GM21423 (cell line): ENCODE measurements at regions not wholly inside any gene's neighbourhood (a gene's known extent, or its start where the extent isn't known, plus 50 kb on each side); places are given as distances from the start of the nearest gene placed in this dataset.
"Not testable (repeated sequence)": the region's sequence is repeated elsewhere in the genome, so short reads cannot be mapped to it uniquely, and the experiment has no call there.

Experiments used
- ATAC-seq: cut with Tn5 transposase; IDR thresholded peaks from one replicate; pipeline ENCODE4 v1.9.1; 2021; ENCODE audit warnings: mild to moderate bottlenecking, moderate library complexity; ENCODE audit not compliant: unreplicated experiment

DNA sequence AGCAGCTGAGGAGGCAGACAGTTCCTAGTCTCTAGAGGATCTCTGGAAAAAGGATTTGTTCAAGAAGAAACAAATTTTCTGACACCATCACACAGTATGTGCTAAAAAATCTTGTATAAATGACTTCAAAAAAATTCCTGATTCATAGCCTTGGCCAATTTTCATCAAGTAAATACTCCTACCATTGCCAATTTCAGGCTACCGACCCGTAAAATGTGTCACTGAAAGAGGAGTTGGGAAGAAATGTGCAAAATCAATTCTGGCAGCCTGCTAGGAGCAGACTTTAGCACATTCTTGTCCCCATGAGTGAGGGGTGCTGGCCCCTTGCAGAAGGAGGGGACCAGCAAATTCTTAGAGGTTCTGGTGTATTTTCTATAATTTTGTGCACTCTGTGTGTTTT, 109.4 kb downstream of the TMEM30B start:
- ATAC-seq: no peak

DNA sequence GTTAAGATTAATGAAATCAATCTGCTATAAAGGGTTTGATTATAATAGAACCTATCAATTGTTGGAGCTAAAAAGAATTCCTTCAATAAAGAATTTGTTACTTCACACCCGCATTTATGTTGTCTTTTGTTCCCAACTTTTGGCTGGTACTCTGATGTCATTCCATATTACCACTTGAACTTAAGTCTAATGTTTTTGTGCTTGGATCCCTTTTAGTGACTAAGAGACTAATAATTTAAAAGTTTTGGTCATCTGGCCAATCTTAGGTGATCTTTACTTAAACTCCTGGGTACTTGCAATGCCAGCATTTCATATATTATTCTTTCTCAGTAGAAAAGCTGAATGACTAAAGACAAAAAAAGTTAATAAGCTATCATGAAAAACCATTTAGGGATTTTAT, 113.0 kb downstream of the TMEM30B start:
- ATAC-seq: no peak

DNA sequence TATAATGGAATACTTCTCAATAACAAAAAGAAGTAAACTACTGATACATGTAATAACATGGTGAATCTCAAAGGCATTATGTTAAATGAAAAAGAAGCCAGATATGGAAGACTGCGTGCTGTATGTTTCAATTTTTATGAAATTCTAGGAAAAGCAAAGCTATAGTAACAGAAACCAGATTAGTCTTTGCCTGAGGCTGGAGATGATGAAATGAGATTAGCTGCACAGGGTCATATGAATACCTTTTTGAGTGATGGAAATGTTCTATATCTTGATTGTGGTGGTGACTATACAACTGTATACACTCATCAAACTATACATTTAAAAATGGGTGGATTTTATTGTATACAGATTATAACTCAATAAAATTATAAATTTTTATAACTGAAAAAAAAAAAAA, 113.5 kb downstream of the TMEM30B start:
- ATAC-seq: no peak

DNA sequence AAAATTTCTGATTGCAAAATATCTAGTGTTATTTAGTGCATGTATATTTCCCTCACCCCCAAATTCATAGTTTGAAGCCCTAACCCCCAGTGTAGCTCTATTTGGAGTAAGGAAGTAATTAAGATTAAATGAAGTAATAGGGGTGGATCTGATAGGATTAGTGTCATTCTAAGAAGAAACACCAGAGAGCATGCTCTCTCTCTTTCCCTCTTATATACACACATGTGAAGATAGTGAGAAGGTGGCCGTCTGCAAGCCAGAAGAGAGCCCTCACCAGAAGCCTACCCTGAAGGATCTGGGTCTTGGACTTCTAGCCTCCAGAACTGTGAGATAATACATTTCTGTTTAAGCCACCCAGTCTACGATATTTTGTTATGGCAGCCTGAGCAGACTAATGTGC, 120.3 kb downstream of the TMEM30B start:
- ATAC-seq: no peak

DNA sequence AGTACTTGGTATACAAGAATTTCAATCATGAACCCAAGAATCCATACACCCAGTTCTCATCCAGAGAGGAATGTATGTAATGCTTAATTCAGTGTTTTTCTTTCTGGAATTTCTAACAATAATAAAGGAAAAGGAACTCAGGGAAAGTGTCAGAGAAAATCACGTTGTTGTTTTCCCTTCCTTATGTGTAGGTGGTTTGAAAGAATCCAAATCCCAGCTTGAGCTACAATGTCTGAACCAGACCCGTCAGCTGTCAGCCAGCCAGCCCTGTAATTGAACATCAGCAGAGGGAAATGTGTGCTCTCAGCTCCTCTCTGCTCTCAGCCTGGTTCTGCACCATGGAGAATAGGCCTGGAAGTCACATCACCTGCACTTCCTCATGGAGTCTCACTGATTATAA, 126.5 kb downstream of the TMEM30B start:
- no peak for ATAC-seq

DNA sequence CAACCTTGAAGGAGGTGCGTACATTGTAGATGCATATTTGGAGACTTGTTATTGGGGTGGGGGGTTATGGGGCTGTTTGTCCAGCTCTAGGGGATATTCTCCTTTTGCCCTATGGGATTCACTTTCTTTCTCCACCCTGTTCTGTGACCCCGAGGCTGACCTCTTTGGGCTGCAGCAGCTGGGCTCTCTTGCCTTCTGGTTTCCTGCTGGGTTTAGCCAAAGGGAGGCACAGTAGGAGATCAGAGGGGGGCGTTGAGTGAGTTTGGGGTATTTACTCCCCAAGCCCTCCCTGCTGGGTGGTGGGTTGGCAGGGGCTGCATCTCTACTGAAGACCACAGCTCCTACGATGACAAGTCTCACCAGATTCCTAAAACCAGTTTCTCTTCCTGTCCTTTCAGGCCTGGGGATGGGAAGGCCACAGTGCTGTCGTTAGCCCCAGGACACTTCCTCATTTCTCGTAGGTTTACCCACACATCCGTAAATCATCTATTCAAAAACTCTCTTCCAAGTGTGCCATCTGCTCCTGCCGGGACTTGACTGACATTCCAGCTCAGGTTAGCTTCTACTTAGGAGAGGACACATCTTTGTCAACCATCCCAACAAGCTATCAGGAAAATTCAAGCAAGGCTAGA, 127.1 kb downstream of the TMEM30B start:
- ATAC-seq: no peak

DNA sequence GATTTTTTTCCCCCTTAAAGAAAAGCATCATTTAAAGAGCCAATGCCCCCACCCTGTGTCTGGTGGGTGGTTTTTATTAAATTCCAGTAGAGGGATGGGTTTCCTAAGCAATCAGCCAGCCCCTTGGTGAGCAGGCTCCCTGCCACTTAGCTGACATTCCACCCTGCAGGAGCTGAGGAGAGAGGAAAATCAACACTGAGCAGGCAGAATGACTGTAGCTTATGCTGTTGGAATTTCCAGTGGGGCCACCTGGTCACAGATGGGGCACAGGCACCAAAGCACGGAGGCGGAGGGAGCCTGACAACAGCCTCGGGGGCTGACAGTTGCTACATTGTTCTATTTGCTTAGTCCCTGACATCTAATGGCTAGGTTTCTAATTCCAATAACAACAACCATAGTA, 127.7 kb downstream of the TMEM30B start:
- no peak for ATAC-seq

DNA sequence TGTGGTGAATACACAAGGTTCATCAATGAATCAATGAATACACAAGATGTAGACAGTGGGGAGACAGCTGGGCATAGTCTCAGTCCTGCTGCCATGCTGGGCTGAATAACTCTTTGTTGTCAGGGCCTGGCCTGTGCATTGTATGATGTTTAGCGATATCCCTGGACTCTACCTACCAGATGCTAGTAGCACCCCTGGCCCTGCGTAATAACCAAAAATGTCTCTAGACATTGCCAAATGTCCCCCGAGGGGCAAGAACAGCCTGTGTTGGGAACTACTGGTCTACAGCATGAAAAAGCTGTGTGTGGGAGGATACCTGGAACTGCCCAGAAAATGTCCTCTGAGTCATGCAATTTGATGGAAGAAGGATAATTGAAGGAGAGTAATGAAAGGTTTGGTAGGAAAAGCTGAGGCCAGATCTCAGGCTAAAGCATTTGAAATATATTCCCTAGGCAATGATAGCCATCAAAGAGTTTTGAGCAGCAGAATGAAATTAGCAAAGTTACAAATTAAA, 128.2 kb downstream of the TMEM30B start:
- ATAC-seq: no peak

DNA sequence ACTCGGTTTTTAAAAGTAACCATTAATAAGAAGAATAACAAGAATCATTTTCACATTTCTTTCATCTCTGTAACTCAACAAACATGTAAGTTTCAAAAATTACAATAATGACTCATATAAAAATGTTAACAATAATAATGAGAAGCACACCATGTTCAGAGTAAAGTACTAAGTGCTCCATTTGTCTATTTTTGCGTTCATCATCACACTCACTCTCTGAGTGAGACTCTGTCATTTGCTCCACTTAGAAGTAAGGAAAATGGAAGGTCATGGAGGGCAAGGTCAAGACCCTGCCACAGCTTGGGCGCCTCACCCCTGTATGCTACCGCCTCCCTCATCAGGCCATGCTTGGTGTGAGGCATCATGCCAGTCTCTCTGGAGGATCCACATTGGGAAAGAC, 129.9 kb downstream of the TMEM30B start:
- ATAC-seq: no peak

DNA sequence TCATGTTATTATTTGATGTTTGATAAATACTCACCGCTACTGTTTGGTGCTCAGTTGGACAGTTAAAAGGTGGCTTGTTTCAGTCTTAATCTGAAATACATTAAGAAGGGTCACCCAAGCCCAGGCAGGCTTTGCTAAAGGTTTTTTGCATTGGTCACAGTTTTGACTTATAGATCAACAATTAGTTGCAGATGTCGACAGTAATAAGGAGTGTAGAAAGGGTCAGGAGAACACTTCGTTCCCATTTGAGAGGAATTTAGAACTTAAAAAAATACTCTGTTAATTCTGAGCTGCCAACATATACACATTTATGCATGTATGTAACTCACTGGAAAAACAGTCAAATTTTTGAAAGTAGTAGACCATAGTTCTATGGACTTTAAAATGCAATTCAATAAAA, 130.3 kb downstream of the TMEM30B start:
- ATAC-seq: no peak

DNA sequence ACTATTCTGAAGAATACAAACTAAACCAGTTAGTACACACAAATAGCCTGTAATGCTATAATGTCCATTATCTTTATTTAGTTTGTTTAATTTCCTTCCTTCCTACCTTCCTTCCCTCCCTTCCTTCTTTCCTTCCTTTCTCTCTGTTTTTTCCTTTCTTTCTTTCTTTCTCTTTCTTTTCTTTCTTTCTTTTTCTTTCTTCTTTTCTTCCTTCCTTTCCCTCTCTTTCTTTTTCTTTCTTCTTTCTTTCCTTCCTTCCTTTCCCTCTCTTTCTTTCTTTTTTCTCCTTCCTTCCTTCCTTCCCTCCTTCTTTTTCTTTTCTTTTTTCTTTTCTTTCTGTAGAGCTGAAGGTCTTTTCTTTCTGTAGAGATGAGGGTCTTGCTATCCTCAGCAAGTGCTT, 131.2 kb downstream of the TMEM30B start:
- ATAC-seq: no peak

DNA sequence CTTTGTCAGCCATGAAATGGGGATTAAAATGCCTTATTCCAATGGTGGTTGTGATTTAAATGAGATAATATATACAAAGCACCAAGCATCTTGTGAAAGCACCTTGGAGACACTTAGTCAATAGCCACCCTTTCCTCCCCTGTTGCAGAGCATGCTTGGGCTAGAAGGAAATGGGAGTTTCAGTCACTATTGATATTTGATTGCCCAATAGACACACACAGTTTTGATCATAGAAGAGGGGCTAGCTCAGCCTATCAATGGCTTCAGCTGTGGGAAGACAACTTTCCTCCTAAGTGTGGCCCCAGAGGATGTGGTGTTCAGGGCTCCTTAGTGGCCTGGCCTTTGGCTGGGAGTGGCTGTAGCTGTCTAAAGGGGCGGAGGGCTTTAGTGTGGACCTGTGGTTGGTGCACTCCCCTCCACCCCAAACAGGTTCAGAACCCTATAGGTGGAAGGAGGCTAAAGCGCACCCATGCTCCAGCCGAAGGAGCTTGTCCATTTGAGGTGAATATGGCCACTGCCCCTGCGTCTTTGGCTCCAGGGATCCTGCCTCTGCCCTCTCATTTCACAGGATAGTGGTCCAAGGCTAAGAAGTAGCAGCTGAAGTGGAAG, 132.3 kb downstream of the TMEM30B start:
- ATAC-seq: no peak

DNA sequence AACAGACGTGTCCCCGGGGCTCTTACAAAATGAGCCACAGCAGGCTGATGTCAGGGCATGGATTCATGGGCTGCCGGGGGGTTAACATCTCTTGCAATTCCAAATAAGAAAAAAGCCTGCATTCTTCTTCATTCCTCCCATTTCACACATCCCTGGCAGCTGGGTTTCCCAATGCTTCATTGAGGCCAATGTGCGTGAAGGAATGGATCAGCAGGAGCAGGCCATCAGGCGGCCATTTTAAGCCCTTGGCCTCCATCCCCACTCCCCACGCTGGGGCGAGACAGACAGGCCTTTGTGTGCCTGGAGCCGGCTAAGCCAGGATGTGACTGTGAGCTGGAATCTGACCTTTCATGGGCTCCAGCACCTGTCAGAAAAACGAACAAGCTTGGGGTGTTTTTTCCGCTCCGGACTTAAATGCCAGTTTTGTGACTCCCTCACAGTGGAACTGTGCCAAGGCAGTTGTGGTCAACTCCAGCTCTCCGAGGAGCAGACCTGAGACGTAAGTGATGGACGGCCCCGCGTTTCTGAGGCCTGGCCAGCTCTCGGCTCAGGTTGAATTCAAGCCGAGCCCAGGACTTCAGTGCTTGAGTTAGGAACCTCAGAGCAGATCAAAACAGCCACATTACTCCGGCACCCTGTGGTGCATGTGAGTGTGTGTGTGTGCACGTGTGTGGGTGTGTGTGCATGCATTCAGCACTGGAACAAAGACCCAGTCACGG, 133.1 kb downstream of the TMEM30B start:
- no peak for ATAC-seq

DNA sequence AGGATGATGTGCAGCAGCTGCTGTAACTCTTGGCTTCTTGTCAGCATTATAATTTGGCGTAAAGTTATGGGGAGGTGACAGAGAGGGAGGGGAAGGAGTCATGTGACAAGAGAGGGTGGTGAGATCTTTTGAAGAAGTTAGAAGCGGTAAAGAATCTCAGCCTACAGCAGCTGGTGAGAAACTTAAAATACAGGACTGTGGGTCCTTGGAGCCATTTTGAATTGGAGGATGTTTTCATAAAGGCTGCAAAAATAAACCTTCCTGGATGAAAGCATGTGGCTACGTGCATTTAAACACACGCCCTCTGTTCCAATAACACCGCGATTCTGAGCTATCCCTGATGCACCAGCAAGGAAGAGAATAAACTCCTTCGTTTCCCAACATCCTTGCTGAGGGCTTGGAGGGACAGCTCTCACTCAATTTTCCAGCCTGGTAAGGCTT, 133.7 kb downstream of the TMEM30B start:
- ATAC-seq: no peak

DNA sequence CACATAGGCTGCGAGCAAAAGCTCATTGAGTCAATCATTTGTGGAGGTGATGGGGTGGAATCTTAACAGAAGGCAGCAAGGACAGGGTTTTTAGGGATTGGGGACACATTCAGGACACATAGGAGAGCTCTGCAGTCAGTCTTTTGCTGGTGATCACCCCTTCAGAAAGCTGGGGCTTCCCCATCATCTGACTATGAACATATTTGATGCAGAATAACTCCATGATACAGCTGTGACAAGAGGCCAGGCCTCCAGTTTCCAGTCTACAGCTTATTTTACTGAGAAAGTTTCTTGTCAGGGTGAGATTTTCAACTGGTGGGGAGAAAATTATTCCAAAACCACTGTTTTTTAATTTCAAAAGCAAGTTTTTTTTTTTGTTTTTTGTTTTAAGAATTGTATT, 134.2 kb downstream of the TMEM30B start:
- no peak for ATAC-seq

DNA sequence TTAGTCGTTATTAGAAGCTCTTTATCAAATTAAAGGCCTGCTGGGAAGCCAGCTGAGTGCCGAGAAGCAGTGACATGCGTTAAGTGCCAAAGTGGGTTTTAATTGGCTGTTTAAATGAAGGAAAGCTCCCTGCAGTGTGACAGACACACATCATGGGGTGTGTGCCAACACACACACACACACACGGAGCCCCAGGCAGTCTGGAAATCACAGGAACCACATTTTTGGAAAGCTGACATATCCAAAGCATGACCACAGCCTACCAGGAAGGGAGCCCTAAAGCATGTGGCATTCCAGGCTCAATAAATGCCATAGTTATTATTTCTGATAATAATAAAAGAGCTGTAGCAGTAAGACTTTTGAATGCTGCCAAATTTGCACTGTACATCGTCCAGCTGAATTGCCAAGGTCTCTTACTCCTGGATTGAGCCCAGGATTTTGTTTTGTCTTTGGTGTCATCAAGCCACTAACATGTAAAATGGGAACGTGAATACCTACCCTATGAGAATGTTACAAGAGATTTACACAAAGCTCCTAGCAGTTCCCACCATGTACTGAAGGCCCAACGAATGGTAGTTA, 135.1 kb downstream of the TMEM30B start:
- no peak for ATAC-seq

DNA sequence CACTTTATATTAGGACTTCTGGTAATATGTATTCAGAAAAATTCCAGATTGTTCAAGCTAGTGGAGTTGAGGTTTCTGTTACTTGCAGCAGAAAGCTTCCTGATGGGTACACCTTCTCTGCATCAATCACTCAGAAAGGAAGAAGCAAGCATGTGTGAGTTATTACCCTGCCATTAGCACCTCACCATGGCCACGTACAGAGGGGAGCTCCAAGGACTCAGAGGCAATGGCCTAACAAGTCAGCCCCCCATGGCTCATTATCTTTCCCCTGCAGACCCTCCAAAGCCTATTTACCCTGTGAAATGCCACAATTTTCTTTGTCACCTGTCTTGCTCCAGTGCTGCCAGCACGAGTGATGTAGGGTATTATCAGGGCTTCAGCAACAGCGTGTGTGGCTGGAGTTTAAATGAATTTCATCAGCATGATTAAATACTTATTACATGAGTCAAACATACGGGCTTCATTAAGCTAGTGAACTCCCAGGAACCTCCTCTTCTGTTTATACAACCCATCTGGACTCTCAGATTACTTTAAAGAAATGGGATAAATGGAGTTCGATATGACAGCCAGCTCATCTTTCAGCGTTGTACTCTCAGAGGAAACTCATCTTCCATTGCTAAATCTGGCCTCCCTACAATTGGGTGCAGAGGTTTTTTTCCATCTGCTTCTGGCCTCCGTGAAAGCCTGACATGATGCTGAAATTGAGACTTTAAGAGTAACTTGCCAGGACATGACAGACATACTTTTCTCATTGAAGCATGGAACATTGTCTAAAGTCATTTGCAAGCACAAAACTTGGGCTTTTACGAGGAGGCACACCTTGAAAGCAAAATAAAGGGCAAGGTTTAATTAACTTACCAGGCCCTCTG, 135.9 kb downstream of the TMEM30B start:
- no peak for ATAC-seq

DNA sequence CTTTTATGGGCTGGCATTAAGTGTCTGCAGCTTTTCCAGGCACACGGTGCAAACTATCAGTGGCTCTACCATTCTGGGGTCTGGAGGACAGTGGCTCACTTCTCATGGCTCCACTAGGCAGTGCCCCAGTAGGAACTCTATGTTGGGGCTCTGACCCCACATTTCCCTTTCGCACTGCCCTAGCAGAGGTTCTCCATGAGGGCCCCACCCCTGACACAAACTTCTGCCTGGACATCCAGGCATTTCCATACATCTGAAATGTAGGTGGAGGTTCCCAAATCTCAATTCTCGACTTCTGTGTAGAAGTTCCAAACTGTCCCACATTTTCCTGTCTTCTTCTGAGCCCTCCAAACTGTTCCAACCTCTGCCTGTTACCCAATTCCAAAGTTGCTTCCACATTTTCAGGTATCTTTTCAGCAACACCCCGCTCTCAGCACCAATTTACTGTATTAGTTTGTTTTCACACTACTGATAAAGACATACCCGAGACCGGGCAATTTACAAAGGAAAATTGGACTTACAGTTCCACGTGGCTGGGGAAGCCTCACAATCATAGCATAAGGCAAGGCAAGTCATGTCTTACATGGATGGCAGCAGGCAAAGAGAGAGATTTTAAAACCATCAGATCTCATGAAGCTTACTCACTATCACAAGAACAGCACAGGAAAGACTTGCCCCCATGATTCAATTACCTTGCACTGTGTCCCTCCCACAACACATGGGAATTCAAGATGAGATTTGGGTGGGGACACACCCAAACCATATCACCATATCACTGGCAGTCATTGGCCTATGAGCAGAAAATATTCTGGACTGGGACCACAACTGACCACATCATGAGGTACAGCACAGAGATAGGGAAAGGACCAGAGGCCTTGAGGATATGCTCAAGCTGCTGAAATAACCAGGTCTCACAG, 136.8 kb downstream of the TMEM30B start:
- ATAC-seq: not testable (repeated sequence)

DNA sequence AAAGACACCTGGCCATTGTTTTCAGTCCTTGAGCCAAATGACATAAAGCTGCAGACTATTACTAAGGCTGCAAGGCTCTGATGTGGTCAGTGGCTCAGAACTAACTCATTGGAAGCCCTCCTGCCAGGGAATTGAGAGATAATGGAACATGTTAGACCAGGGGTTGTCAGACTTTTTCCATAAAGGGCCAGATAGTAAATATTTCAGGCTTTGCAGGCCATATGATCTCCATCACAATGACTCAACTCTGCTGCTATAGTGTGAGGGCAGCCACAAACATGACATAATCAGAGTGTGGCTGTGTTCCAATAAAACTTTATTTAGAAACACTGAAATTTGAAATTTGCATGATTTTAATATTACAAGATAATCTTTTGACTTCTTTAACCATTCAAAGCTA, 140.3 kb downstream of the TMEM30B start:
- ATAC-seq: no peak

DNA sequence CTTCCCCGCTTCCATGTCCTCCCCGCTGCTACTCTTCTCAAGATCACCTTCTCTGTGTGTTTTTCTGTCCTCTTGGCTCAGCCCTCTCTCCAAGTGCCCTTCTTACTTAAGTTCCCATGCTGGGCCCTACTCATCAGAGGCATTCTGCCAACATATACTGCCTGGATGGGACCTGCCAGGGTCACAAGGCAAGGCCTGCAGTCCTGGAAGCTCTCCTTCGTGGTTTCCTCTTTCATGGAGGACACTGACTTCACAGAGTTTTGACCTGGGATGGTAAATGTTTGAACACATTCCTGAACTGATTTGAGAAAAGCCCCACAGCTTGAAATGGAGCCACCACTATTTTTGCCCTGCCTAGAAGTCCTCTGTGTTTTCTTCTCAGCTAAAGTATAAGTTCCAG, 140.9 kb downstream of the TMEM30B start:
- no peak for ATAC-seq
